Upper lobe of left lung (tissue), 4 donors: ENCODE measurements at regions not wholly inside any gene's neighbourhood (a gene's known extent, or its start where the extent isn't known, plus 50 kb on each side); places are given as distances from the start of the nearest gene placed in this dataset.

Experiments used
- EP300 ChIP-seq, 4 donors: sonication (generic); formaldehyde crosslinking; IDR thresholded peaks; one replicate each; pipeline ENCODE4 v1.5.1; 2017; ENCODE audit warnings: antibody characterized with exemption in 4 of 4, control low read depth in 2 of 4
- POLR2A ChIP-seq, 4 donors: fragments of 450-650 bp; IDR thresholded peaks; one replicate each; pipeline ENCODE4 v1.5.1; 2016 to 2017; ENCODE audit warnings: antibody characterized with exemption in 4 of 4, mild to moderate bottlenecking in 2 of 4
- POLR2AphosphoS5 ChIP-seq, 2 donors: sonication (generic); formaldehyde crosslinking; IDR thresholded peaks; one replicate each; pipeline ENCODE4 v1.5.1; 2017; ENCODE audit warnings: antibody characterized with exemption in 2 of 2
- TF ChIP-seq, protein P1 (sequence below), 6 experiments: fragments of 450-650 bp in 4 of 6; fragments of 200-600 bp in 2 of 6; sonication (generic) in 2 of 6; IDR thresholded peaks; one replicate each; pipeline ENCODE4 v1.5.1; 2016 to 2019; ENCODE audit warnings: antibody characterized with exemption in 6 of 6

DNA sequence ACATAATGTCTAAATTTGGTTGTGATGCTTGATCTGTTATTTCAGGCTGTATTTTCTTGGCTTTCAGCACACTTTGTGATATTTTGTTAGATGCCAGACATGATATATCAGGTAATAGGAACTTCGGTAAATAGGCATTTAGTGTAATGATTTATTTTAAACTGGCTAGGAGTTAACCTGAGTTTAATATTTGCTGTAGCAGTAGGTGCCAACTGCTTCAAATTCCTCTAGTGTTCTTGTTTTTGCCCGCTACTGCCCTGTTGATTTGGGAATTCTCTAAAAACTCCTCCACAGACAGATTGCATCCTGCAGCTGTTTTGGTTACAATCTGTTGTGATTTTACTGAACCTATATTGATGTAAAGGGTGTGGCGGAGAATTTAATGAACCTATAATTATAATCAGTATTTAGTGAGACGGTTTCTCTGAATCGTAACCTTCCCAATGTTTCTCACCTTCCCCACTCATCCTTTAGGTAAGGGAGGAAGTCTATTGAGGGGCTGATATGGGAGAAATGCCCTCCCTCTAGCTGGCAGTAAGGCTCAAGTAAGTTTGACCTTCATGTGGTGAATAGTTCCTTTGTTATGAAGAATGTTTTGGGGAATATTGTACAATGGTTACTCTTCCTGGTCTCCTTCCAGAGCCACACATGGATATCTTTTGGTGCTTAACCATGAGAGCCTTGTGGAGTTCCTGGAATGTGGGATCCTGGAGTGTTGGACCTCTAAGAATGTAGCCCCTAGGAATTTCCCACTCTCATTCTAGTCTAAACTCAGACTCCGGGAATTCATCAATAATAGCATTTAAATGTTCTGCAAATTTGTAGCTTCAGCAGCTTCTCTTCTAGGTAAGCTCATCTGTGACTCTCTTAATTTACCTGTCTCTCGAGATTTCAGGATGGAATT, 634.1 kb downstream of the FSCB start:
- TF ChIP-seq, protein P1, sequence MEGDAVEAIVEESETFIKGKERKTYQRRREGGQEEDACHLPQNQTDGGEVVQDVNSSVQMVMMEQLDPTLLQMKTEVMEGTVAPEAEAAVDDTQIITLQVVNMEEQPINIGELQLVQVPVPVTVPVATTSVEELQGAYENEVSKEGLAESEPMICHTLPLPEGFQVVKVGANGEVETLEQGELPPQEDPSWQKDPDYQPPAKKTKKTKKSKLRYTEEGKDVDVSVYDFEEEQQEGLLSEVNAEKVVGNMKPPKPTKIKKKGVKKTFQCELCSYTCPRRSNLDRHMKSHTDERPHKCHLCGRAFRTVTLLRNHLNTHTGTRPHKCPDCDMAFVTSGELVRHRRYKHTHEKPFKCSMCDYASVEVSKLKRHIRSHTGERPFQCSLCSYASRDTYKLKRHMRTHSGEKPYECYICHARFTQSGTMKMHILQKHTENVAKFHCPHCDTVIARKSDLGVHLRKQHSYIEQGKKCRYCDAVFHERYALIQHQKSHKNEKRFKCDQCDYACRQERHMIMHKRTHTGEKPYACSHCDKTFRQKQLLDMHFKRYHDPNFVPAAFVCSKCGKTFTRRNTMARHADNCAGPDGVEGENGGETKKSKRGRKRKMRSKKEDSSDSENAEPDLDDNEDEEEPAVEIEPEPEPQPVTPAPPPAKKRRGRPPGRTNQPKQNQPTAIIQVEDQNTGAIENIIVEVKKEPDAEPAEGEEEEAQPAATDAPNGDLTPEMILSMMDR (IDR thresholded peaks at IDR 0.05) = no peak
- TF ChIP-seq POLR2A (IDR thresholded peaks at IDR 0.05) (no peak), EP300 (IDR thresholded peaks at IDR 0.05) (no peak), POLR2AphosphoS5 (IDR thresholded peaks at IDR 0.05) (no peak)
